ENCODE measurements at regions not wholly inside any gene's neighbourhood (a gene's known extent, or its start where the extent isn't known, plus 50 kb on each side); places are given as distances from the start of the nearest gene placed in this dataset.

- TF ChIP-seq CTCF (IDR thresholded peaks at IDR 0.05), result no peak
- no peak for TF ChIP-seq POLR2A (IDR thresholded peaks at IDR 0.05)
These were observed 51.2 kb upstream of the TNS3 start for GRCh38 chr7:47633134-47633533.

Measured in lower leg skin (tissue), 3 donors.